Central memory CD4-positive, alpha-beta T cell (primary cell): ENCODE measurements at regions not wholly inside any gene's neighbourhood (a gene's known extent, or its start where the extent isn't known, plus 50 kb on each side); places are given as distances from the start of the nearest gene placed in this dataset.
A peak's percentile ranks its signal among the peaks of the same experiment; 100 is the strongest.

Experiments used
- DNase-seq: peaks from one replicate; pipeline ENCODE4 v3.0.0; 2022

GRCh38 chr5:174414315-174414710 lies 310.1 kb upstream of the MSX2 start:
- no peak for DNase-seq

GRCh38 chr5:174418809-174419539 lies 305.4 kb upstream of the MSX2 start:
- no peak for DNase-seq

GRCh38 chr5:174419540-174420132 lies 304.7 kb upstream of the MSX2 start:
- DNase-seq = peak; percentile 70

- DNase-seq = no peak
Observed at GRCh38 chr5:174420651-174421407, 303.6 kb upstream of the MSX2 start.

GRCh38 chr5:174421408-174421805 lies 303.0 kb upstream of the MSX2 start:
- no peak for DNase-seq

GRCh38 chr5:174423558-174423957 lies 300.8 kb upstream of the MSX2 start:
- DNase-seq = no peak

GRCh38 chr5:174424219-174425053 lies 299.9 kb upstream of the MSX2 start:
- DNase-seq = no peak

- DNase-seq = no peak
Observed at GRCh38 chr5:174425271-174425963, 299.0 kb upstream of the MSX2 start.

- no peak for DNase-seq
Observed at GRCh38 chr5:174425964-174426290, 298.5 kb upstream of the MSX2 start.

GRCh38 chr5:174426388-174426787 lies 298.0 kb upstream of the MSX2 start:
- DNase-seq = no peak

GRCh38 chr5:174426851-174427250 lies 297.5 kb upstream of the MSX2 start:
- no peak for DNase-seq

- DNase-seq = no peak
Observed at GRCh38 chr5:174427304-174427703, 297.1 kb upstream of the MSX2 start.

- no peak for DNase-seq
Observed at GRCh38 chr5:174428895-174429294, 295.5 kb upstream of the MSX2 start.

GRCh38 chr5:174430940-174431339 lies 293.4 kb upstream of the MSX2 start:
- DNase-seq = no peak

GRCh38 chr5:174431504-174431903 lies 292.9 kb upstream of the MSX2 start:
- no peak for DNase-seq

GRCh38 chr5:174433098-174433497 lies 291.3 kb upstream of the MSX2 start:
- DNase-seq = no peak

GRCh38 chr5:174436750-174437149 lies 287.6 kb upstream of the MSX2 start:
- no peak for DNase-seq

GRCh38 chr5:174444479-174445188 lies 279.7 kb upstream of the MSX2 start:
- no peak for DNase-seq

- no peak for DNase-seq
Observed at GRCh38 chr5:174446446-174446845, 277.9 kb upstream of the MSX2 start.

GRCh38 chr5:174446988-174447387 lies 277.4 kb upstream of the MSX2 start:
- DNase-seq = no peak

GRCh38 chr5:174448041-174448440 lies 276.3 kb upstream of the MSX2 start:
- no peak for DNase-seq

GRCh38 chr5:174448662-174449061 lies 275.7 kb upstream of the MSX2 start:
- no peak for DNase-seq
